ENCODE measurements at regions not wholly inside any gene's neighbourhood (a gene's known extent, or its start where the extent isn't known, plus 50 kb on each side); places are given as distances from the start of the nearest gene placed in this dataset.

DNA sequence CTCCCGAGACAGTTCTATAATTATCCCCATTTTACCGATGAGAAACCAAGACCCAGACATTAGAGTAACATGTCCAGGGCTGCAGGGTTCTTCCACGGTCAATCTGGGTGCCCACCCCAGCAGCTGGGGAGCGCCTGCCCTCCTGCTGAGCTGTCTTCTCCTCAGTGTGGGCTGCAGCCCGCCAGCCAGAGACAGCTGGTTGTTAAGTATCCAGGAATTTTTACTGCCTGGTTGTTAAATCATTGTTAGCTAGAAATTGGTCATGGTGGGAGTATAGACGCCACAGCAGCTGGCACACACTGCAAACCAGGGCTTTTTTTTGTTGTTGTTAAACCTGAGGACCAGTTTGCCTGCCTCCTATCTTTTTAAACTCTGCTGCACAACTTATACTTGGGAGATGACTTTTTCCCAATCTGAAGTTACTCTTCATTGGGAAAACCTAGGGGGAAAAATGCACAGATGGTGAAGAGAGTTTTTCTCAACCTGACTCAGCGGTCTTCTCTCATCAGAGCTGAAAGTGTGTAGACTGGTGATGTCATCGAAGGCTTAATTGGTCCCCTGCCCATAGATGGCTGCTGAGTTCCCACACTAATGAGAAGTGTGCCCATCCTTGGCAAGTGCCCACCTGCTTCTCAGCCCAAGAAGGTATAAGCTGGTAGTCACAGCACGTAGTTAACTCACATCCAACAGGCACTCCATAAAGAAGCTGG is 208.6 kb downstream of the DRD1 start:
- TF ChIP-seq FOXP1 (CRISPR knock-in tag; IDR thresholded peaks at IDR 0.05; ENCODE audit: borderline replicate concordance) (no peak), CTCF (IDR thresholded peaks at IDR 0.05) (no peak), ZNF281 (CRISPR knock-in tag; IDR thresholded peaks at IDR 0.05) (no peak), NR2C2 (CRISPR knock-in tag; IDR thresholded peaks at IDR 0.05) (no peak), E2F5 (CRISPR knock-in tag; IDR thresholded peaks at IDR 0.05) (no peak), ZNF219 (CRISPR knock-in tag; IDR thresholded peaks at IDR 0.05; ENCODE audit: borderline replicate concordance) (no peak)

Data from WTC11 (cell line).